ENCODE measurements at regions not wholly inside any gene's neighbourhood (a gene's known extent, or its start where the extent isn't known, plus 50 kb on each side); places are given as distances from the start of the nearest gene placed in this dataset.

GRCh38 chr13:44107357-44108121 is 227.8 kb downstream of the LACC1 start:
- no peak for TF ChIP-seq ZNF274 (IDR thresholded peaks at IDR 0.05; ENCODE audit: borderline replicate concordance, extremely low read depth, low read length)
- TF ChIP-seq CTCF (IDR thresholded peaks at IDR 0.05; ENCODE audit: control extremely low read depth in 1 of 3, insufficient read depth in 1 of 3, low read depth in 1 of 3, low read length in 3 of 3), result no peak
- no peak for TF ChIP-seq MAFK (IDR thresholded peaks at IDR 0.05; ENCODE audit: low read depth, low read length)
- TF ChIP-seq JUND (IDR thresholded peaks at IDR 0.05; ENCODE audit: low read length), result no peak
- no peak for TF ChIP-seq CREB1 (IDR thresholded peaks at IDR 0.05)
- no peak for TF ChIP-seq KDM1A (IDR thresholded peaks at IDR 0.05; ENCODE audit: borderline replicate concordance, low read length)
- TF ChIP-seq YY1 (IDR thresholded peaks at IDR 0.05; ENCODE audit: low read depth, low read length), result no peak
